NCI-H460 (cell line): ENCODE measurements at regions not wholly inside any gene's neighbourhood (a gene's known extent, or its start where the extent isn't known, plus 50 kb on each side); places are given as distances from the start of the nearest gene placed in this dataset.

Experiments
- DNase-seq: peaks from one replicate; pipeline ENCODE4 v3.0.0-alpha.2; 2016; ENCODE audit warnings: low read depth; ENCODE audit errors: extremely low read depth

GRCh38 chr2:8571792-8572499, 109.9 kb upstream of the ID2 start:
- DNase-seq, result no peak

GRCh38 chr2:8572712-8573233, 109.1 kb upstream of the ID2 start:
- DNase-seq, result no peak

DNA sequence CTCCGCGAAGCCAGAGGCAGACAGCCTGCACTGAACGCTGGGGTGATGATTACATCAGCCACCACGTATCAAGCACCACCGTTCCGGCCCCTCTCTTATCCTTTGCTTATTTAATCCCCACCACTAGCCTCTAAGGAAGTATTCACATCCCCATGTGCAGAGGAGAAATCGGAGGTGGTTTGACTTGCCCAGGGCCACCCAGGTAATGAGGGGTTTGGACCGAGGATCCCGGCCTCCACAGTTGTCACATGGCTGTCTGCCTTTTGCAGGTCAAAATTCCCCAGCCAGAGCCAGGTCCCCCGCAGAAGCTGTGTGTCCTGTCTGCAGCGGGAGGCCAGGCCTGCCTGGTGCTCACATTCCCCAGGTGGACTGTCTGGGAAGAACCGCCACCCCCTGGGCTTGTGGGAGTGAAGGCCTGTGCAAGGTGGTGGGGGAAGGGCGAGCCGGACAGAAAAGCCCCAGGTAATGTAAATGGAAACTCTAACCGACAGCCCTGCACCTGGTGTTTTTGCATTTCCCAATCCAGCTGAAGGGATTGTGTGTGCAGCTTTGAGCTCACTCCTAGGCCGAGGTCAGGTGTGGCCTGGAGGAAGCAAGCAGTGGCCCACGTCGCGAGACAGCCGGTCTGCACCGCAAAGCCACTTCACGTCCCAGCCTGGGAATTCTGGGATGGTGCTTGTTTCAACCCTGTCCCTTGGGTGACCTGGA, 108.5 kb upstream of the ID2 start:
- DNase-seq, result no peak

DNA sequence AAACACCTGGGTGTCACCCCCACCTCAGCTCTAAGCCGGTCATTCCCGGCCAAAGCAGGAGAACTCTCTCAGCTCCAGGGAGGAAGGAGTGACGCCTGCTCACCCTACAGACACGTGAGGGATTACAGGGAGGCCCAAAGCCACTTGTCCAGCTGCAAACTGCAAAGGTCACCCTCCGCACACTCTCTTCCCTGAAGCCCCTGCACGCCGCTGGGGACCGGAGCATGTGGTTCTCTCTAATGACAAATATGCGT, 108.0 kb upstream of the ID2 start:
- DNase-seq, result no peak

DNA sequence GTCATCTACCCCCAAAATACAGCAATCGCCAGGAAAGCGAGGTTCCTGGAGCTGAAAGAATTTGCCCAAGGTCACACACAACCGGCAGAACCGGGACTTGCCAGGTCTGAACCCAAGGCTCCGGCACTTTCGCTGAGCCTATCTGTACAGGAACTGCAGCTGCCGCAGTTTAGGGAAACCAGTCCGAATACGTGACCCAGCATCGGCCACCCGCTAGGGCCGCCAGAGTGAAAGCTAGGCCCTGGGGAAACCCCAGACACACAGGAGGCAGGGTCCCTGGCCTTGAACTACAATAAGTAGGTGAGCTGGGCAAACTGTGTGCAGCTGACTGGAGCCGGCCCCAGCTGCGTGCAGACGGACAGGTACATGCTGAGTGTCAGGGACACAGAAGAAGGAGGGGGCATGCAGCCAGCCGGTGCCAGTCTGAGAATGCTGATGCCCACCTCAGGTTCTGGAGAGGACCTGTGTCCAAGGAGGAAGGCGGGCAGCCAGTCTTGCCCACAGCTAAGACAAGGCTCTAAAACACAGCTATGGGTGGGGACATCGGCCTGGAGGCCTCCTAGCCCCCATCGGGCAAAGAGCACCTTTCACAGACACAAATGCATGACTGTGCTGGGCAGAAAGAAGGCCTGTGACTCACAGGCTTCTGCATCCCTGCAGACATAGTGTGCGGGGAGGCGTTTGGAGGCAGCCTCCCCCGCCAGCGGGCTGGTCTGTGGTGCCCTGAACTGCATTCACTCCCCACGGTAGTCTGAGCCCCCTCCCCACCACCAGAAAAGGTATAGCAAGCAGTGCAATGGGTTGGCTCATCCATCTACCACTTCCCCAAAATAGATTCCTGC, 107.4 kb upstream of the ID2 start:
- DNase-seq, result no peak

- no peak for DNase-seq
Measured at GRCh38 chr2:8575038-8575833, 106.6 kb upstream of the ID2 start.

GRCh38 chr2:8575834-8576423, 105.9 kb upstream of the ID2 start:
- no peak for DNase-seq

DNA sequence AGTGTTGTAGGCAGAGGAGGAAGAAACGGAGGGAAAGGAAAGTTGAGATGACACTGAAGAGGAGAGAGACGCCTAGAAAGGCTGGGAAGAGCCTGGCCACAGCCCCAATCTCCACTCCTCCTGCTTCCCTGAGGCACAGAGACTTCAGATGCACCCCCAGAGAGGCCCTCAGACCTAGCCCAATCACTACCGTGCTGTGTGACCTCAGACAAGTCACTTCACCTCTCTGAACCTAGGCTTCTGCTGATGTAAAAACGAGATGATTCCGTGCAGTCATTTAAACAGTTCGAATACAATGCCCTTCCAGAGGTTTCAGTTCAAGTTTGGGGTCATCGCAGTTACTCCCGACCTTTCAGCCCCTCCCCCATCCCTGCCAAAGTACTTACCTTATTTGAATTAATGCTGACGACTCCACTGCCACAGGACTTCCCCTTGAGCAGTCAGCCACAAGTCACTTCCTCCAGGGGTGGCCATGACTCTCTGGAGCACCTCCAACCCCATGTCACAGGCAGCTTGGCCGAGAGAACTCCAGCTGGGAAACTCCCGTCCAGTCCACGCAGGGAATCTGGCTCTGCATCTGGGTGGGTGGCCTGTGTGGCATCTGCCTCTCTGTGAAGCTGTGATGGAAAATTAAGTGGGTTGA, 105.2 kb upstream of the ID2 start:
- DNase-seq, result no peak

DNA sequence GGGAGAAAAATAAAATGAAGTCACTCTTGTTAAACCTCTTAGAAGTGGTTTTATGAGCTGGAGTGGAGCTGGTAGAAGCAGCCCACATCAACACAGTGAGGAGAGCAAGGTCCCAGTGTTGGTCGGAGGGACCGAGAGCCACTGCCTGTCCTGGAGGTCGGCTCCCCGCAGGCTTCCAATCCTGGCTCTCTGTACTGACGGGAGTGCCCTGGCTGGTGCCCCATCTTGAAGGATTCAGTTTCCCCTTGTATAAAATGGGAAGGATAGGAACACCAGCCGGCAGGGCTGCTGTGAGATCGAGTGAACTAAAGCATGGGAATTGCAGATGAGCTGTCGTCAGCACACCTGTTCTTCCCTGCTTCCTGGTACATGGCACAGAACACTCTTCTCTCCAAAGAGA, 104.3 kb upstream of the ID2 start:
- DNase-seq, result no peak

- no peak for DNase-seq
Measured at GRCh38 chr2:8578335-8579244, 103.3 kb upstream of the ID2 start.

DNA sequence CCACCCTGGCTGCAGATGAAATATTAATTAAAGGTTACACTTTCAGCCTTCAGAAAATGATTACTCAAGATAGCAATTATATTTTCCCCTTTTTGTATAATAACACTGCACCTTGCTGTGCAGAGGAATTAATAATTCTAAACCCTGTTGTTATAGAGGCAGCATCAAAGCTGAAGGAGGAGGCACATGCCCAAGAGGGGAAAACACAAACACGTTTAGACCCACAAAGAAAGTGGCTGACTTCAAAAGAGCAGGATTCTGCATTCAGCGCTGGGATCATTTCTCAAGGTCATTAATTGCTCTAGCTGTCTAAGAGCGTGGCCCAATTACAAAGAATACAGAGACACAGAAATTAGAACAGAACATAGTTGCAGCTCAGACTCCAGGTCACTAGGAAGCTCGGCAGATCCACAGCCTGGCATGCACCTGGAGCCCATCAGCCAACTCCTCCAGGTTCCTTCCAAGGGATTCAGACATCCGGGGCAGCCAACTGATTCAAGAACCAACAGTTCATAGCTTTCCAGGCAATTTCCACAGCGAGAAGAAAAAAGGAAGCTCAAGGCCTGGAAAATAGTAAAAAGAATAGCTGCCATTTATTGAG, 102.3 kb upstream of the ID2 start:
- no peak for DNase-seq

DNA sequence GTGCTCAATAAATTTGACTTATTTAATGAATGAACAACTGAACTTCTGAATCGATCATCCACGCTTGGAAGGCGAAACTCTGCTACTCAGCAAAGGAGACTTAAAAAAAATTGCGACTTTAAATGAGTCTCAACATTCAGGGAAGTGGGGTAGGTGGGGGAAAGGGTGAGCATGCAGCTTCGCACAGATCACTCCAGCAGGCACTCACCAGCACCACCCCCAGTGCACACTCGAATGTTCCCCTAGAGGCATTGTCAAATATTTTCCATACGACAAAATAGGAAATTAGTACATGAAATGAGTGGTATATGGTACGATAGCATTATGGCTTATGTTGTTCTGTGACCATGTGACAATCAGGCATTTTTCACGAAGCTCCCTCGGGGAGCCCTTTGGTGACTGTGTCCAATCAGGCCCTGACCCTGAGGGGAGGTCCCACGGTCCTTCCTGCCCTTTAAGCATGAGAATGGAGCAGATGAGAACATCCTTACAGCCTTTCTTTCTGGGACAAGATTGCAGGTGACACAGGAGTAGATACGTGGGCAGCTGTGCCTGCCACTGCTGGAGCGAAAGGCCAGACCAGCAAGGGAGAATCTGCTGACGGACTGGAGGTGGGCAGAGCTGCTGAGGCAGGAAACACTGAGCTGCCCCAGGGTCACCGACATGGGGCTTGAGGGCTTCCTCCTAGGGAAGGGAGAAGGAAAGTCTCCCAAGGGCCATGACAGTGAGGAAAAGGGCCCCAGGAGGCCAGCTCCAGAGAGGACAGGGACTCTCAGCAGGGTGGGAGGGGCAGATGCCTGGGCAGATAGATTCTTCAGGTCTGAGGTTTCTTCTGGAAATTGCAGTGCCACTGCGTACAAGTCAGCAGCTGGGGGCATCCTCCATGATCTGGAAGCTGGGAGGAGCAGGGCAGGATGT, 101.3 kb upstream of the ID2 start:
- DNase-seq, result no peak

GRCh38 chr2:8581234-8581561, 100.7 kb upstream of the ID2 start:
- DNase-seq, result no peak

- no peak for DNase-seq
Measured at GRCh38 chr2:8581601-8582041, 100.2 kb upstream of the ID2 start.

GRCh38 chr2:8582191-8582590, 99.7 kb upstream of the ID2 start:
- no peak for DNase-seq

DNA sequence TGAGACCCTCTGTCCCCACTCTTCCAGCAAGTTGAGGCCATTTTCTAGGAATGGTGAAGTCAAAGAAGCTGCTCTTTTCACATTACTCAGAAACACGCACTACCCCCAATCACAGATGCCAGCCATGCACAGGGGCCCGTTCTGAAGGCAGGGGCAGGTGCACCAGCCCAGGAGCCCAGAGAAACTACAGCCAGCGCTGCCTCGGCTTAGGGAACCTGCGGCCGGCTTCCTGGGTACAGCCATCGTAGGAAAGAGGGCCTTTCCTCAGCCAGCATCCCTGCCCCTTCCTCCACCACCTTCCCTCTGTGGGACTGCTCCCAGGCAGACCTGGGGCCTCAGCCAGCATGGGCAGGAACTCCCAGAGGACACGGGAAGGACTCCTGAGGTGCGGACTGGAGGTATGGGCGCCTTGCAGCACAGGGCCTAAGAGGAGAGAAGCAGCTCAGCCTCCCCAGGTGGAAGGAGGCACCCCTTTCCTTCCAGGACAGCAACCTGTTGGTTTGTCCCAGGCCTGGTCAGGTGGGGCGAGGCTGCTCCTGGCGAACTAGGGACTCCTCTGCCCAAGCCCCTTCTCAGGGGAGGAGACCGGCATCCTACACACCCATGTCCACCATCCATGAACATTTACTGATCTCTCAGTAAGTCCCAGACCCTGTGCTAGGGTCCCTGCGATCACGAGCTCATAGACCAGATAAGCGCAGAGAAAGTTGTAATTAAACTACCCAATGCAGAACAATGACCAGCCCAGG, 99.0 kb upstream of the ID2 start:
- DNase-seq, result no peak
